HFFc6 (cell line): ENCODE measurements at regions not wholly inside any gene's neighbourhood (a gene's known extent, or its start where the extent isn't known, plus 50 kb on each side); places are given as distances from the start of the nearest gene placed in this dataset.
A peak's percentile ranks its signal among the peaks of the same experiment; 100 is the strongest.

Source experiments
- DNase-seq: peaks from one replicate; pipeline ENCODE4 v3.0.0-alpha.2; 2018
- H3K27ac Mint-ChIP-seq: 2 replicates; pipeline ENCODE4 v1.8.0; 2020; ENCODE audit warnings: mild to moderate bottlenecking, mixed read lengths
- H3K27me3 Mint-ChIP-seq: 2 replicates; pipeline ENCODE4 v1.8.0; 2021; ENCODE audit warnings: mild to moderate bottlenecking, moderate library complexity, mixed read lengths; ENCODE audit not compliant: insufficient read depth
- H3K36me3 Mint-ChIP-seq: 2 replicates; pipeline ENCODE4 v1.8.0; 2021; ENCODE audit warnings: low read depth, mixed read lengths
- H3K4me1 Mint-ChIP-seq: 2 replicates; pipeline ENCODE4 v1.8.0; 2020; ENCODE audit warnings: low read depth, mixed read lengths
- H3K4me3 Mint-ChIP-seq: 2 replicates; pipeline ENCODE4 v1.8.0; 2020; ENCODE audit warnings: mild to moderate bottlenecking, moderate library complexity, mixed read lengths
- H3K9me3 Mint-ChIP-seq: 2 replicates; pipeline ENCODE4 v1.8.0; 2020; ENCODE audit warnings: mild to moderate bottlenecking, mixed read lengths
- CTCF ChIP-seq: fragments of 200-600 bp; sonication (generic); IDR thresholded peaks from 2 replicates; pipeline ENCODE4 v1.5.0; 2021; ENCODE audit warnings: antibody characterized with exemption, mild to moderate bottlenecking

DNA sequence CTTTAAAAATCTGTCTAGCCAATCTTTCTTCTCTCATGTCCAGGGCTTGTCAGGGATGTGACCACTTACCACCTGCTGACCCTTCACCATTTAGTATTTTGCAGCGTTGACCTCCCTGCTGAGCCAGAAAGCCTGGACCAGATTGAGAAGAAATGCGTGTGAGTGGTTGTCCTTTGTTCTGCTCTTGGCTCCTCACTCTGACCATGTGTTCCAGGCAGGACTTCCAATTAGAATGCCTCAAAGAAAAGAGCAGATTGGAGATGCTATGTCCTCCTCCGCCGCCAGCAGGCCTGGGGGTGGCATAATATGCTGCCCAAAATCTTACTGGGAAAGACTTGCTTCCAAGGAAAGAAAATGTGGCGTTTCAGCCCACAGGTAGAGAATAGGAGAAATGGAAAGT, 894.1 kb downstream of the SLC4A3 start:
- no peaks in the 10 kb centered on the region; the same call in 1 of the 2 replicates for H3K36me3 Mint-ChIP-seq
- no peak for DNase-seq
- TF ChIP-seq CTCF: no peak

DNA sequence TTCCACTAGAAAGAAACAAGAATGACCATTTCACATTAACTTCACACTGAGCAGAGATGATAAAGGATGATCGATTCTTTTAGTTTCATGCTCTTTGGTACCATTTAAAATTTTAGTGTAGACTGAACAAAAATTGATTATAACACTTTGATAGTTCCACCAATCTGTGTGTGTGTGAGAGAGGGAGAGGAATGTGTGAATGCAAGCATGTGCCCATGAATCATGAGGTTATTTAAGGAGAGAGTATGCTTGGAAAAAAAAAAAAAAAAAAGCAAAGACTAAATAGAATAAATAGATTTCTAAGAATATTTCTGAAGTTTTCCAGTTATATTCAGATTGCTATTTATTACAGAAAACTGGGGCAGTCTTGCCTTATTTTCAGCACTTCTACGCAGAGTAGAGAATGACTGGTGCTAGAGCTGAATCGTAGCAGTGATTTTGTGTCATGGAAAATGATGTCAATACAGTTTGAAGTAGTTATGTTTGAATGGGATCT, 900.8 kb downstream of the SLC4A3 start:
- H3K4me3 Mint-ChIP-seq: no peak overlapping the region
- H3K36me3 Mint-ChIP-seq: peaks cover 8% of the 10 kb centered on the region; the same call in 1 of the 2 replicates
- peaks cover 8% of the 10 kb centered on the region for H3K9me3 Mint-ChIP-seq
- TF ChIP-seq CTCF: no peak
- peak overlapping the region; percentile 7; the same call in 1 of the 2 replicates for H3K27ac Mint-ChIP-seq
- H3K27me3 Mint-ChIP-seq: no peaks in the 10 kb centered on the region; the same call in 1 of the 2 replicates
- DNase-seq: peak; percentile 40
- H3K4me1 Mint-ChIP-seq: peaks cover 28% of the 10 kb centered on the region

More for the DNA sequence above, 894.1 kb downstream of the SLC4A3 start:
- Mint-ChIP-seq H3K4me3 (no peak overlapping the region), H3K4me1 (no peaks in the 10 kb centered on the region), H3K27ac (no peak overlapping the region), H3K9me3 (peaks cover 4% of the 10 kb centered on the region; the same call in 1 of the 2 replicates), H3K27me3 (no peaks in the 10 kb centered on the region; the same call in 1 of the 2 replicates)

DNA sequence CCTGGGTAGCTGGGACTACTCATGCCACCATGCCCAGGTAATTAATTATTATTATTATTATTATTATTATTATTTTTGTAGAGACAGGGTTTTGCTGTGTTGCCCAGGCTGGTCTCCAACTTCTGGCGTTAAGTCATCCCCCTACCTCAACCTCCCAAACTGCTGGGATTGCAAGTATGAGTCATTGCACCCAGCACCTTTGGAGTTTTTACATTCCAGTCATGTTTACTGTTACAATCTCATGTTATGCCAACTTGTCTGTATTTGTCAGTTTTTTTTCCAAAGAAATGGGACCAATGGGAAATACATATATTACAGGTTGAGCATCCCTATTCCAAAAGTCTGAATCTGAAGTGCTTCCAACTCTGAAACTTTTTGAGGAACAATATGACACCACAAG, 903.8 kb downstream of the SLC4A3 start:
- Mint-ChIP-seq H3K27ac (no peak overlapping the region), H3K36me3 (peaks cover 18% of the 10 kb centered on the region), H3K4me1 (peaks cover 38% of the 10 kb centered on the region), H3K27me3 (no peaks in the 10 kb centered on the region), H3K4me3 (no peak overlapping the region), H3K9me3 (peaks cover 22% of the 10 kb centered on the region)
- DNase-seq: no peak
- no peak for TF ChIP-seq CTCF

GRCh38 chr2:220533485-220533884, 906.1 kb downstream of the SLC4A3 start:
- peak; percentile 81 for TF ChIP-seq CTCF
- Mint-ChIP-seq H3K36me3 (peaks cover 17% of the 10 kb centered on the region), H3K4me1 (peaks cover 25% of the 10 kb centered on the region), H3K27me3 (no peaks in the 10 kb centered on the region), H3K9me3 (peaks cover 22% of the 10 kb centered on the region), H3K27ac (peak overlapping the region; percentile 41), H3K4me3 (peak overlapping the region; percentile 17; the same call in 1 of the 2 replicates)
- DNase-seq: peak; percentile 91

DNA sequence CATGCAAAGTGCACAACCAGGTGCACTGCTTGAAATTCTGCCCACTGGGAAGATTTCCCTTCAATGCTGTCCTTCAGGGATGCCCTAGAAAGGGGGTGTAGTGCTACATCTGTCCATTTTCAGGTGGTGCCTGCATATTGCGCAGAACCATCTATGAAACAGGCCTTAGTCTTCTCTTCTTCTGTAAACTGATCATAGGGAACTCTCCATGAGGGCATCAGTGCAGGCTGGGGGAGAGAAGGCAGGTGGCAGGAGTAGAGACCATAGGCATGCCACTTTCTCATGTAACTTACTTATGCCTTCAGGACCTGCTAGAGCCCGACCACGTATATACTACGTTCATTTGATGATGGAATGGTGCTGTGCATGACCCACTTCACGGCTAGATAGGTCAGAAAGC, 912.1 kb downstream of the SLC4A3 start:
- Mint-ChIP-seq H3K27ac (no peak overlapping the region), H3K36me3 (peaks cover 33% of the 10 kb centered on the region), H3K27me3 (peaks cover 6% of the 10 kb centered on the region), H3K9me3 (peaks cover 34% of the 10 kb centered on the region), H3K4me3 (no peak overlapping the region), H3K4me1 (no peaks in the 10 kb centered on the region)
- TF ChIP-seq CTCF: no peak
- DNase-seq: no peak

DNA sequence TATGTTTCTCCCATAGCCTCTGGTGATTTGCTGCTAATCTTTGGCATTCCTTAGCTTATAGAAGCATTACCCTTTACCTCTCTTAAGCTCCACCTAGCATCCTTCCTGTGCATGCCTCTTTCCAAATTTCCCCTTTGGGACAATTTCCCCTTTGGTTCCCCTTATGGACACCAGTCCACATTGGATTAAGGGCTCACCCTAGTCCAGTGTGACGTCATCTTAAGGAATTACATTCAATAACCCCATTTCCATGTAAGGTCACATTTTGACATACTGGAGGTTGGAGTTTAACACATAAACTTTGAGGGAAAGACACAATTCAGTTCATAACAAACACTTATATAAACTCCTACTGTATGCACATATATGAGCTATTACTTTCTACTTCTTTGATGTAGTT, 916.6 kb downstream of the SLC4A3 start:
- H3K27me3 Mint-ChIP-seq: peaks cover 6% of the 10 kb centered on the region
- peaks cover 23% of the 10 kb centered on the region; the same call in 1 of the 2 replicates for H3K36me3 Mint-ChIP-seq
- no peak overlapping the region for H3K4me3 Mint-ChIP-seq
- H3K9me3 Mint-ChIP-seq: peaks cover 24% of the 10 kb centered on the region
- no peak for DNase-seq
- no peak overlapping the region for H3K27ac Mint-ChIP-seq
- no peaks in the 10 kb centered on the region for H3K4me1 Mint-ChIP-seq
- TF ChIP-seq CTCF: no peak
